Bronchial epithelial cell (primary cell): ENCODE measurements at regions not wholly inside any gene's neighbourhood (a gene's known extent, or its start where the extent isn't known, plus 50 kb on each side); places are given as distances from the start of the nearest gene placed in this dataset.

Experiments
- DNase-seq: peaks from one replicate; pipeline ENCODE4 v3.0.0-alpha.2; 2010; ENCODE audit warnings: low read depth
- FAIRE-seq: peaks from 2 replicates; lab custom pipeline; 2011; peaks lifted over from hg19 to GRCh38; lab: Jason Lieb, UNC
- H3K27me3 ChIP-seq: 2 replicates; pipeline ENCODE4 v1.5.1; 2011; ENCODE audit warnings: low read length; ENCODE audit not compliant: control insufficient read depth, insufficient read depth
- H3K36me3 ChIP-seq: 2 replicates; pipeline ENCODE4 v1.5.1; 2011; ENCODE audit warnings: low read length; ENCODE audit not compliant: control insufficient read depth, insufficient read depth
- H3K4me3 ChIP-seq: 2 replicates; pipeline ENCODE4 v1.5.1; 2011; ENCODE audit warnings: mild to moderate bottlenecking, low read depth, low read length, control low read depth
- CTCF ChIP-seq: IDR thresholded peaks from 2 replicates; pipeline ENCODE4 v1.5.1; 2011; ENCODE audit warnings: mild to moderate bottlenecking, moderate library complexity, low read length, control low read depth, inconsistent platforms; ENCODE audit not compliant: insufficient read depth, severe bottlenecking

GRCh38 chr11:69969890-69970784, 108.0 kb upstream of the ANO1 start:
- no peak overlapping the region for H3K4me3 ChIP-seq
- no peak for DNase-seq
- no peak for TF ChIP-seq CTCF
- no peak for FAIRE-seq
- no peaks in the 10 kb centered on the region for H3K27me3 ChIP-seq
- H3K36me3 ChIP-seq, result no peaks in the 10 kb centered on the region

- no peak overlapping the region for H3K4me3 ChIP-seq
- FAIRE-seq (no peak), DNase-seq (no peak)
- H3K36me3 ChIP-seq, result no peaks in the 10 kb centered on the region
- TF ChIP-seq CTCF, result no peak
- no peaks in the 10 kb centered on the region for H3K27me3 ChIP-seq
Observed at GRCh38 chr11:69970785-69971535, 107.2 kb upstream of the ANO1 start.

GRCh38 chr11:69971741-69972140, 106.4 kb upstream of the ANO1 start:
- H3K27me3 ChIP-seq, result no peaks in the 10 kb centered on the region
- H3K4me3 ChIP-seq, result no peak overlapping the region
- TF ChIP-seq CTCF, result no peak
- no peak for FAIRE-seq
- H3K36me3 ChIP-seq, result no peaks in the 10 kb centered on the region
- no peak for DNase-seq

GRCh38 chr11:69972351-69972802, 105.7 kb upstream of the ANO1 start:
- no peak for FAIRE-seq
- no peak for TF ChIP-seq CTCF
- peak; percentile 18 for DNase-seq
- no peak overlapping the region for H3K4me3 ChIP-seq
- H3K36me3 ChIP-seq, result no peaks in the 10 kb centered on the region
- H3K27me3 ChIP-seq, result no peaks in the 10 kb centered on the region

- Histone ChIP-seq H3K4me3 (no peak overlapping the region), H3K36me3 (no peaks in the 10 kb centered on the region), H3K27me3 (no peaks in the 10 kb centered on the region)
- no peak for FAIRE-seq
- TF ChIP-seq CTCF, result no peak
- no peak for DNase-seq
Observed at GRCh38 chr11:69974528-69974927, 103.6 kb upstream of the ANO1 start.
